ENCODE measurements at regions not wholly inside any gene's neighbourhood (a gene's known extent, or its start where the extent isn't known, plus 50 kb on each side); places are given as distances from the start of the nearest gene placed in this dataset.

GRCh38 chr11:37040921-37041320 is 442.9 kb upstream of the RAG2 start:
- DNase-seq: no peak
- H3K9me3 ChIP-seq: no peaks in the 10 kb centered on the region
- H3K36me3 ChIP-seq (ENCODE audit: low read depth): no peaks in the 10 kb centered on the region
- intact Hi-C loops (cut with DNase I, micrococcal nuclease): no loop called here
- no peaks in the 10 kb centered on the region for H3K4me1 ChIP-seq (ENCODE audit: low read depth)
- no peak overlapping the region for H3K4me3 ChIP-seq
- no peak for ATAC-seq
- no peak for TF ChIP-seq CTCF (IDR thresholded peaks at IDR 0.05)

- DNase-seq (no peak), ATAC-seq (no peak)
- no peak overlapping the region for H3K4me3 ChIP-seq
- no peaks in the 10 kb centered on the region for H3K9me3 ChIP-seq
- TF ChIP-seq CTCF (IDR thresholded peaks at IDR 0.05): no peak
- no peaks in the 10 kb centered on the region for H3K4me1 ChIP-seq (ENCODE audit: low read depth)
- no peaks in the 10 kb centered on the region for H3K36me3 ChIP-seq (ENCODE audit: low read depth)
- intact Hi-C loops (cut with DNase I, micrococcal nuclease): no loop called here
These were observed 440.9 kb upstream of the RAG2 start for GRCh38 chr11:37038911-37039310.

GRCh38 chr11:37026741-37027140 is 428.7 kb upstream of the RAG2 start:
- ATAC-seq: no peak
- H3K4me1 ChIP-seq (ENCODE audit: low read depth): no peaks in the 10 kb centered on the region
- H3K36me3 ChIP-seq (ENCODE audit: low read depth): no peaks in the 10 kb centered on the region
- DNase-seq: no peak
- intact Hi-C loops (cut with DNase I, micrococcal nuclease): no loop called here
- H3K4me3 ChIP-seq: no peak overlapping the region
- peaks cover 2% of the 10 kb centered on the region for H3K9me3 ChIP-seq
- TF ChIP-seq CTCF (IDR thresholded peaks at IDR 0.05): no peak

- no peak for TF ChIP-seq CTCF (IDR thresholded peaks at IDR 0.05)
- H3K36me3 ChIP-seq (ENCODE audit: low read depth): no peaks in the 10 kb centered on the region
- intact Hi-C loops (cut with DNase I, micrococcal nuclease): no loop called here
- H3K9me3 ChIP-seq: peaks cover under 1% of the 10 kb centered on the region
- DNase-seq: no peak
- no peak for ATAC-seq
- H3K4me1 ChIP-seq (ENCODE audit: low read depth): no peaks in the 10 kb centered on the region
- H3K4me3 ChIP-seq: no peak overlapping the region
These were observed 428.3 kb upstream of the RAG2 start for GRCh38 chr11:37026326-37026725.

GRCh38 chr11:37006563-37006962 is 408.5 kb upstream of the RAG2 start:
- intact Hi-C loops (cut with DNase I, micrococcal nuclease): no loop called here
- Histone ChIP-seq H3K4me1 (ENCODE audit: low read depth) (no peaks in the 10 kb centered on the region), H3K9me3 (no peaks in the 10 kb centered on the region), H3K36me3 (ENCODE audit: low read depth) (no peaks in the 10 kb centered on the region), H3K4me3 (no peak overlapping the region)
- no peak for TF ChIP-seq CTCF (IDR thresholded peaks at IDR 0.05)
- DNase-seq (no peak), ATAC-seq (no peak)

- no peak for TF ChIP-seq CTCF (IDR thresholded peaks at IDR 0.05)
- no peak for ATAC-seq
- Histone ChIP-seq H3K4me1 (ENCODE audit: low read depth) (no peaks in the 10 kb centered on the region), H3K4me3 (no peak overlapping the region), H3K9me3 (no peaks in the 10 kb centered on the region), H3K36me3 (ENCODE audit: low read depth) (no peaks in the 10 kb centered on the region)
- no peak for DNase-seq
- intact Hi-C loops (cut with DNase I, micrococcal nuclease): no loop called here
These were observed 404.8 kb upstream of the RAG2 start for GRCh38 chr11:37002831-37003230.

Measured in mucosa of descending colon (tissue), 3 donors.